NB4 (cell line): ENCODE measurements at regions not wholly inside any gene's neighbourhood (a gene's known extent, or its start where the extent isn't known, plus 50 kb on each side); places are given as distances from the start of the nearest gene placed in this dataset.

Source experiments
- MAX ChIP-seq: IDR thresholded peaks from 2 replicates; pipeline ENCODE4 v1.6.1; 2011; ENCODE audit warnings: low read depth, low read length
- MYC ChIP-seq: IDR thresholded peaks from 2 replicates; pipeline ENCODE4 v1.6.1; 2011; ENCODE audit warnings: low read depth, low read length
- POLR2A ChIP-seq: IDR thresholded peaks from 2 replicates; pipeline ENCODE4 v1.6.1; 2011; ENCODE audit warnings: mild to moderate bottlenecking; ENCODE audit not compliant: insufficient read length; ENCODE audit errors: extremely low read depth
- TF ChIP-seq, protein P1 (sequence below): IDR thresholded peaks from one replicate; pipeline ENCODE4 v1.5.1; 2012; ENCODE audit warnings: low read depth, low read length

DNA sequence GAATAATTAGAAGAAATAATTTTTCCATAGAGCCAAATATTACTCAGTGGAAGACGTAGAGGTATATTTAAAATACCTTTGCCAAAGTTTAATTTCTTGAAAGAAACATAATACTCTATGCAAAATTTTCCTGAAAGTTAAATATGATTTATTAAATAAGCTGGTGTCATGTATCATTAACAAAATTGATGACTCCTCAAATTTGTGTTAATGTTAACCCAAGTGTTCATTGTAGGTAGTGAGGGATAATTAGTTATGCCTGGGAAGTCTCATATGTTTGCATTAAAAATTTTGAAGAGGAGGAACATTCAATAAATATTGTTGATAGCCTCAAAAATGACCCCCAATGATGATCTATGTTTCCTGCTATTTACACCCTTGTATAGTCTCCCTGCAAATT is 292.7 kb upstream of the AMOT start:
- TF ChIP-seq MAX (no peak), POLR2A (no peak), MYC (no peak)
- TF ChIP-seq, protein P1, sequence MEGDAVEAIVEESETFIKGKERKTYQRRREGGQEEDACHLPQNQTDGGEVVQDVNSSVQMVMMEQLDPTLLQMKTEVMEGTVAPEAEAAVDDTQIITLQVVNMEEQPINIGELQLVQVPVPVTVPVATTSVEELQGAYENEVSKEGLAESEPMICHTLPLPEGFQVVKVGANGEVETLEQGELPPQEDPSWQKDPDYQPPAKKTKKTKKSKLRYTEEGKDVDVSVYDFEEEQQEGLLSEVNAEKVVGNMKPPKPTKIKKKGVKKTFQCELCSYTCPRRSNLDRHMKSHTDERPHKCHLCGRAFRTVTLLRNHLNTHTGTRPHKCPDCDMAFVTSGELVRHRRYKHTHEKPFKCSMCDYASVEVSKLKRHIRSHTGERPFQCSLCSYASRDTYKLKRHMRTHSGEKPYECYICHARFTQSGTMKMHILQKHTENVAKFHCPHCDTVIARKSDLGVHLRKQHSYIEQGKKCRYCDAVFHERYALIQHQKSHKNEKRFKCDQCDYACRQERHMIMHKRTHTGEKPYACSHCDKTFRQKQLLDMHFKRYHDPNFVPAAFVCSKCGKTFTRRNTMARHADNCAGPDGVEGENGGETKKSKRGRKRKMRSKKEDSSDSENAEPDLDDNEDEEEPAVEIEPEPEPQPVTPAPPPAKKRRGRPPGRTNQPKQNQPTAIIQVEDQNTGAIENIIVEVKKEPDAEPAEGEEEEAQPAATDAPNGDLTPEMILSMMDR = no peak
